GM20431 (cell line): ENCODE measurements at regions not wholly inside any gene's neighbourhood (a gene's known extent, or its start where the extent isn't known, plus 50 kb on each side); places are given as distances from the start of the nearest gene placed in this dataset.

Source experiments
- in situ Hi-C: fragments of 300-500 bp; cut with MseI, MboI; formaldehyde crosslinking; loops from one replicate; pipeline ENCODE4 v1.15.0; 2020; ENCODE audit warnings: low sequenced_read_pairs; ENCODE audit not compliant: unreplicated experiment

DNA sequence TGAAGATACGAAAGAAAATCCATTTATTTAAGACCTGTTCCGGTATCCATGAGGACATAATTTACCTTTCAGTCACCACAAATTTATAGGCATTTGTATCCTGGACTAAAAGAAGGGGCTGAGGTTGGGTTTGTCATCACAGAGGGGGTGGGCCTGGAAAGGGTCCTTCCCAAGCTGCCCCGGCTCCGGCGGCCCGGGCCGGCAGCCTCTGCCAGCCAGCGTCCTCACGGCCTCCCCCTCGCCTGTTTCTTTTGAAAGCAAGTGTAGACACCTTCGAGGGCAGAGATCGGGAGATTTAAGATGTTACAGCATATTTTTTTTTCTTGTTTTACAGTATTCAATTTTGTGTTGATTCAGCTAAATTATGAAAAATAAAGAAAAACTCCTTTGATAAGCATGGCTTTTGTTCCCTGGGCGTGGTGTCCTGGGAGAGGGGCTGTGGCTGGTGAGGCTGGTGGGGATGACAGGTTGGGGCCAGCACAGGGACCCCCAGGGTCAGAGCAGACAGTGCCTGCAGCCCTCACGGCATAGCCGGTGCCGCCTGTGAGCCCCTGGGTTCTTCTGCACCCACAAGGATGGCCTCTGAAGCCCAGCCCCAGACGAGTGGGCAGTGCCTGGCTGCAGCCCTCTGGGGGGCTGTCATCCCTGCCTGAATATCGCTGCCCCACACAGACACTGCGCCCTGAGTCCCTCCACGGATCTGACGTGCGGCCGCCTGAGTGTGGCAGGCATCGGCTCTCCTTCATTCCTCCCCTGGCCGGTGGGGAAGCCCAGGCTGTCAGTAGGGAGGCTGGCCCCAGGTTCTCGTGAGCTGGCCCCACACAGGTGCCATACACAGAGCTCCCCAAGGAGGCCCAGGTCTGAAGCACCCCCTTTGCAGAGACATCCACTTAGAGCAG, 1075.9 kb downstream of the BRD1 start:
- in situ Hi-C loops, result no loop called here

DNA sequence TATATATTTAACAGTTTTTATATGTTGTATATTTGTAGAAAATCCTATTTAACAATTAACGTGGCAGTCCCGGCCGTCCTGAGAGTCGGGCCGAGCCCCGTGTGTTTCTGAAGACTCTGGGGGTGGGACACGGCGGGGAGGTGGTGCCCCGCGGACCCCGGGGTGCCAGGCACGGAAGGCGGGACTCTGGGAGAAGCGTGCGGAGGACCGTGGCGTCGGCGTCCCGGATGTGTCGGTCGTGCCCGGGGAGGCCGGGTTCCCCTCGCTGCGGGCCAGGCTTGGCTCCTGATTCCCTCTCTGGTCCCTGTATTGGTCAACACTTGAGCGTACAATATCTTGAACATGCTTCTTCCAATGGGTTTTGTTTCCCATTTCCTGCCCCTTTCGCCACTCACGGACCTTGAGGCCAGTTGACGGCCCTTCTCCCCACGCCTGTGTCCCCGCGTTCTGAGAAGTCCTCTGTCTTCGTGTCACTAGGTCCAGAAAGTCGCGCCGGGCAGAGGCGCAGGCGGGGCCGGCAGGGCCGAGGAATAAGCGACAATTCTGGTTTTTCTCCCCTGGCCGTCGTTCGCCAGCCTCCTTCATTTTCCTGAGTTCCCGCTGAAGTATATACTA, 1076.7 kb downstream of the BRD1 start:
- in situ Hi-C loops, result no loop called here

DNA sequence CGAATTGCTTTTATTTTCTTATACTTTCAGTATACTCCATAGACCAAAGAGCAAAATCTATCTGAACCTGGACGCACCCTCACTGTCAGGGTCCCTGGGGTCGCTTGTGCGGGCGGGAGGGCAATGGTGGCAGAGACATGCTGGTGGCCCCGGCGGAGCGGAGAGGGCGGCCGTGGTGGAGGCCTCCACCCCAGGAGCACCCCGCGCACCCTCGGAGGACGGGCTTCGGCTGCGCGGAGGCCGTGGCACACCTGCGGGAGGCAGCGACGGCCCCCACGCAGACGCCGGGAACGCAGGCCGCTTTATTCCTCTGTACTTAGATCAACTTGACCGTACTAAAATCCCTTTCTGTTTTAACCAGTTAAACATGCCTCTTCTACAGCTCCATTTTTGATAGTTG, 1077.4 kb downstream of the BRD1 start:
- in situ Hi-C loops, result no loop called here

DNA sequence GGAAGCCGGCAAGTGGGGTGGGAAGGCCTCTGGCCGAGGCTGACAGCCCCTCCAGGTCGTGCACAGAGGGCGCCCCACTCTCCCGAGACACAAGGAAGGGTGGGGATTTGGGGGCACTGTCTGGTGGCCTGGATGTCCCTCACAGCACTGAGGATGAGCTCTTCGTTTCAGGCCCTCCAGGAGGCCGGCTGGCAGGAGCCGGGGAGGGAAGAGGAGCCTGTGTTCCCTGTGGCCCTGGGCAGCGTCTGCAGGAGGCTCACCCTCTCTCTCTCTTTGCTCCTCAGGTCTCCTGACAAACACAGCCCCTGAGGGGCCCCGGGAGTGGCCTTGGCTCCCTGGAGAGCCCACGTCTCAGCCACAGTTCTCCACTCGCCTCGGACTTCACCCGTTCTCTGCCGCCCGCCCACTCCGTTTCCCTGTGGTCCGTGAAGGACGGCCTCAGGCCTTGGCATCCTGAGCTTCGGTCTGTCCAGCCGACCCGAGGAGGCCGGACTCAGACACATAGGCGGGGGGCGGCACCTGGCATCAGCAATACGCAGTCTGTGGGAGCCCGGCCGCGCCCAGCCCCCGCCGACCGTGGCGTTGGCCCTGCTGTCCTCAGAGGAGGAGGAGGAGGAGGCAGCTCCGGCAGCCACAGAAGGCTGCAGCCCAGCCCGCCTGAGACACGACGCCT, 1078.0 kb downstream of the BRD1 start:
- in situ Hi-C loops, result no loop called here

DNA sequence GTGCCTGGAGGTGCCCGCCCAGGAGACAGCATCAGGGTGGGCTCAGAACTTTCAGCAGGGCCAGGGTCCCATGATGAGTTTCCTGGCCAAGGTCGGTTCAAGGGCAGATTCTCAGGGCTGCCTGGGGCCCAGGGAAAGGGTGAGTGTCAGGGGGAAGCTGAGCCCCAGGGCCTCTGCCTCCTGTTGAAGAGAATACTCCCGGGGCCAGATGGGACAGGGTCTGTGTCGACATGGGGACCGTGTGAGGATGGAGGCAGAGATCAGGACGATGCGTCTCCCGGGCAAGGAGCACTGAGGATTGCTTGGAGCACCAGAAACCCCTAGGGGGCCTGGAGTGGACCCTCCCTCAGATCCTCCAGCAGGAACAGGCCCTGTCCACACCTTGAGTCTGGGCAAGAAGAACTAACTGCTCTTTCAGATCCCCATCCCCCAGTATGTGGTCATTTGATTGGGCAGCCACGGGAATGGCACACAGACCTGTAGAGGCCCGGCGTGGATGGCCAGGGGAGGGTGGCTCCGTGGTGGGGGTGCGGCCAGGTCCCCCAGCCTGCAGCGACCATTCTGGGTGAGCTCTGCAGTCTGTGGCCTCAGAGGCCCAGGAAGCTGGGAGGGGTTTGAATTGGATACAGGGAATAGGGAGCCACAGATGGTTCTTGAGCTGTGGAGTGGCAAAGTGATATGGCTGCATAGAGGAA, 1078.7 kb downstream of the BRD1 start:
- in situ Hi-C loops, result no loop called here

DNA sequence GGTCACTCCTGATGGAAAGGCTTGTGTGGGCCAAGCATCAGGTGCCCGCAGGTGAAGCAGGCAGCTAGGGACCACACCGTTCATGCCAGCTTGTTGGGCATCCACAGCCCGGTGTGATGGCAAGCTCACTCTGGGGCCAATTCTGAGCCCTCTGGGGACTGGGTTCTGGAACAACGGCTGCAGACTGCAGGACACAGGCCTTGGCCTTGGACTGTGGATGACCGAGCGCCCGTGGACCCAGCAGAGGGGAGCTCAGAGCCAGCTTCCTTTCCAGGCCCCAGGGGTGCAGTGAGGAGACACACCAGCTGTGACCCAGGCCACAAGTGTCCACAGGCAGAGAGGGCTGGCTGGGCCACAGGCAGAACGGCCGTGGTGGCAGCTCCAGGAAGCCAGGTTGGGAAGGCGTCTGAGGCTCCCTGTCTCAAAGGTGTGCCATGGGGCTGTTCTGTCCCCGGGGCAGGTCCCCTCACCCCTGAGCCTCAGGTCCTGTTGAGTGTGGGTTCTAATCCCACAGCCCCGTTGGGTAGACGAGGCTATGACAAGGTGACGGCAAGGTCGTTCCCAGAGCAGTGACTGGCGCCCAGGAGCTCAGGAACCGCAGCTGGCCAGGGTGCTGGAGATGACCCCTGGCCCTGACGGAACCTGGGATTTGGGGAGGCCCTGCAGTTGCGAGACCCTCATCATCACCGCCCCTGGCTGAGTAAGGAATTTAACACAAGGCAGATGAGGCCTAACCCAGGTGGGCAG, 1079.4 kb downstream of the BRD1 start:
- in situ Hi-C loops, result no loop called here

DNA sequence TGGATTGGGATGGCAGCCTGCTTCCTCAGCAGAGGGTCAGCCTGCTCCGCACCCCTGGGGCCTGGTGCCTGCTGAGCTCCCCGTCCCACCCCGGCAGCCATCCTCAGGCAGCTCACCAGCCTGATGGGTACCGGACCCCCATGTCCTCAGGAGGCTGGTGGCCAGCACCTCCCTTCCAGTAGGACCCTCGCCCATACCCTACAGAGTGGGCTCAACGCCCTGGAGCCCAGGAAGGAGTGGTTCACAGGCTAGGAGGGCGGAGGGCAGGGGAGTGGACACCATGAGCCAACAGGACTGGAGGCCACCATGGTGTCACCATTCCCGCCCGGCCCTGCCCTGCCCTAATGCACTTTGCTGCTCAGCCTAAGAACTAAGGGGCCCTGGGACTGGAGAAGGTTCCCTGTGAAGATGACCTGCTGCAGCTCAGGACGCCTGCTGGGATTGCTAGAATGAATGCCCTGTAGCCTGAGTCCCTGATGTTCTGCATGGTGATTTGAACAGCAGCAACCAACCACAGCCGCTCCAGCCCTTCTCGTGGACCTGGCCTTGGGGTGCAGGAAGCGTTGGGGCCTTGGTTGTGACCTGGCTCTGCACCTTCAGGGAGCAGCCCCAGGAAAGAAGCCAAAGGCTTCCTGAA, 1080.8 kb downstream of the BRD1 start:
- in situ Hi-C loops, result no loop called here

DNA sequence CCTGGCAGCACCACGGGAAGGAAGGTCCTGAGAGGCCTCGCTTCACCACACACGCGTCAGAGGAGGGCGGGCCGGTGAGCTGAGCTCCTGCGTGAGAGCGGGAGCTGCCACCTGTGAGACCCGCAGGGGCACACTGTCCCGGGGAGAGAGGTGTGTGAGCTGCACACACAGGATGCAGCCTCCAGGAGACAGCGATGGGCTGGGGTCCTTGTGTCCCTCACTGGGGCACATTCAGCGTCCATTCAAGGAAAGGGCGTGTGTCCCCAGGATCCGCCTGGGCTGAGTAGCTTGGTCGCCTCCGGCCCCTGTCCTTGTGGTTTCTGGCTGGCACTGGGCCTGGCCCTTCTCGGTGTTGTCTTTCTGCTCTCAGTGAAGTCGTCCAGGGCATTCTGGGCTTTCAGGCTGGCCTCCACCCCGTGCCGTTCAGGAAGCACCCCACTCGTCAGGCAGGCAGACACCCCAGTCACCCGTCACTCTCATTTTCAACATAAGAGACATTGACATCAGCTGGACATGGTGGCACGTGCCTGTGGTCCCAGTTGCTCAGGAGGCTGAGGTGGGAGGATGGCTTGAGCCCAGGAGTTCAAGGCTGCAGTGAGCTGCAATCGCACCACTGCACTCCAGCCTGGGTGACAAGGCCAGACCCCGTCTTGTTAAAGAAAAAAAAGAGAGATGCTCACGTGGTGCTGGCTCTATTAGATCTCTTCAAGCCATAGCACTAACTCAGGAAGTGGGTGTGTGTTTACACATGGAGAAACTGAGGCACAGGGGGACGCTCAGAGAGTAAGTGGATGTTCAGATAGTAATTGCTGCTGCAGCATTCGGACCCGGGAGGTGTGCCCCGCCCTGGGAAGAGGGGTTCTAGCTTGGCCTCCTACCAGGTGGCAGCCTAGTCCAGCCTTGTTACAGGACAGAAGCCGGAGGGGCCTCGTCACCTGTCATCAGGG, 1081.6 kb downstream of the BRD1 start:
- in situ Hi-C loops, result no loop called here

DNA sequence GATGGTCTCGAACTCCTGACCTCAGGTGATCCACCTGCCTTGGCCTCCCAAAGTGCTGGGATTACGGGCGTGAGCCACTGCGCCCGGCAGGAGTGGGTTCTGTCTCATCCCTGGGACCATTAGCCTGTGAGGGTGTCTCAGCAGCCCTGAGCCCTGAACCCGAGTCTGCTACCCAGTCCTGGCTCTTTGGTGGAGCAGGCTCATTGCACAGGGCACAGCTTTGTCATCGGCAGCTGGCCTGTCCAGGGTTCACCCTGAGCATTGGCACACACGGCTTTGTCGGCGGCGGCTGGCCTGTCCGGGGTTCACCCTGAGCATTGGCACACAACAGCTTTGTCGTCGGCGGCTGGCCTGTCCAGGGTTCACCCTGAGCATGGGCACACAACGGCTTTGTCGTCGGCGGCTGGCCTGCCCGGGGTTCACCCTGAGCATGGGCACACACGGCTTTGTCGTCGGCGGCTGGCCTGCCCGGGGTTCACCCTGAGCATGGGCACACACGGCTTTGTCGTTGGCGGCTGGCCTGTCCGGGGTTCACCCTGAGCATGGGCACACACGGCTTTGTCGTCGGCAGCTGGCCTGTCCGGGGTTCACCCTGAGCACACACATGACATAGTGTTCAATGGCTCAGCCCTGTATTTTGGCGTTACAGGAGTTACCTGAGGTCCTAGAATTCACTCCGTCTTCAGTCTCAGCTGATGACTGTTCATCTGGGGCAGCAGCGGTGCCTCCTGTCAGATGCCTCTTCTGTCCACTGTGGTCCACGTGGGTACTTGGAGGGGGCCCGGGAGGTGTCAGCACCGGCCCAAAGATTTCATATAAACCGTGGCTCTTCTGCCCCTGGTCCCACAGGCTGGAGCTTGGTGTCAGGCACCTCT, 1082.5 kb downstream of the BRD1 start:
- in situ Hi-C loops, result no loop called here

DNA sequence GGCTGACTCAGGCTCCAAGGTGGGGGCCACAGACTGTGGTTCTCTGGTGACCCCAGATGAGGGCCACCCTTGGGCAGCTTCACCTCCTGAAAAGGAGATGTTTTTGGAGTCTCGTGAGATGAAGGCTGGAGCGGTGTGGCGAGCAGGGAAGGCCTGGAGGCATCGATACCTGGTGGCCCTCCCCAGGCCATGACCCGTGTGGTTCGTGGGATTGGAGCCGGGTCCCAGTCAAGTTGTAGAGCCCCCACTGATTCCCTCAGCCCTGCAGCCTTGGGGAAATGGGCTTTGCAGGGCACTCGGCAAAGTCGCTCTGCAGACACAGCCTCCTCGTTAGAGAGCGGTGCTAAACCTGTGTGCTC, 1083.4 kb downstream of the BRD1 start:
- in situ Hi-C loops, result no loop called here

DNA sequence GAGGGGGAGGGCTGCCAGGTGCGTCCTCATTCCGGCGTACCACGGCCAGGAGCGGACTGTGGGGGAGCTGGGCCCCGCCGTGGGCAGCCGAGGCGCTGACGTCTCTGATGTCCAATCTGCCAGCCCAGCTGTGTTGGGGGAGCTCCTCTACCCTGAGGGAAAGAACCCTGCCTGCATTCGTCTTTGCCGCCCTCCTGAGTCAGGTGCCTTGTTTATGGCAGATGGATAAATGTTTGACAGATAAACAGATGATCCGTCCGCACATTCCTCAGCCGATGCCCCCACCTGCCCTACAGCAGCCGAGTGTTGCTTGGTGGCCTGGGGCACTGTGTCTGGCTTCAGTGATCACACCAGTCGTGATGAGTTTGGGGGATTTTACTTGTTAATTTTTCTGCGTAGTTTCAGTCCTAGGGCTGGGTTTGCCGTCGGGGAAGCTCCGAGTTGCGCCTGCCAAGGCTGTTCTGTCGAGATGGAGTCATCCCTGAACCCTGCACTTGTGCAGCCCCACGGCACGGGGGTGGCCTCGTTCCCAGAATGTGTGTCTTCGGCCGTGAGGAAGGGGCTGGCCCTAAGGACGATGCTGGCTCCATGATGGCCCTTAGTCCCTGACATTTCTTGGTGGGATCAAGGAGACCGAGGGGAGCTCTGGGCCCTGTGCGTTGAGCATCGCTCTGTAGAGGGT, 1083.9 kb downstream of the BRD1 start:
- in situ Hi-C loops, result no loop called here

DNA sequence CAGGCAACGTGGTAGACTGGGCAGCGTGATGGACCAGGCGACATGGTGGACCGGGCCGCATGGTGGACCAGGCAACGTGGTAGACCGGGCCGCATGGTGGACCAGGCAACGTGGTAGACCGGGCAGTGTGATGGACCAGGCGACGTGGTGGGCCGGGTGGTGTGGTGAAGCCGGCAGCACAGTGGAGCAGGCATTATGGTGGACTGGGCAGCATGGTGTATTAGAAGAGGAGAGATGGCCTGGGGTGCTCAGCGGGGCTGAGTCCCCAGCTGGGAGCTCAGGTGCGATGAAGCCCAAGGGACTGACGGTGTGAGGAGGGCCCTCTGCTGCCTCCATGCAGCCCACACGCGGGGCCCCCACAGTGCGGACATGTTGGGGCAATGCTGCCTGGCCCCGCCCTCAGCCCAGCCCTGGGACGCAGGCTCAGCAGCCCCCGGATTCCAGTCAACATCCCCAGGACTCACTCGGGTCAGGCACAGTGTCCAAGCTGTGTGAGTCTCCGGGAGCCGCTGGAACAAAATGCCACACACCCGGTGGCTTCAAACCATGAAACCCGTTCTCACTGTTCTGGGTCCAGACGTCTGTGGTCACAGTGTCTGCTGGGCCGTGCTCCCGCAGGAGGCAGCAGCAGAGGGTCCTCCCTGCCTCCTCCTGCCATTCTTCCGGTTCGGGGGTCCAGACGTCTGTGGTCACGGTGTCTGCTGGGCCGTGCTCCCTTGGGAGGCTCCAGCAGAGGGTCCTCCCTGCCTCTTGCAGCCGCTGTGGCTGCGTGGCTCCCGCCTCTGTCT, 1084.9 kb downstream of the BRD1 start:
- in situ Hi-C loops, result no loop called here

DNA sequence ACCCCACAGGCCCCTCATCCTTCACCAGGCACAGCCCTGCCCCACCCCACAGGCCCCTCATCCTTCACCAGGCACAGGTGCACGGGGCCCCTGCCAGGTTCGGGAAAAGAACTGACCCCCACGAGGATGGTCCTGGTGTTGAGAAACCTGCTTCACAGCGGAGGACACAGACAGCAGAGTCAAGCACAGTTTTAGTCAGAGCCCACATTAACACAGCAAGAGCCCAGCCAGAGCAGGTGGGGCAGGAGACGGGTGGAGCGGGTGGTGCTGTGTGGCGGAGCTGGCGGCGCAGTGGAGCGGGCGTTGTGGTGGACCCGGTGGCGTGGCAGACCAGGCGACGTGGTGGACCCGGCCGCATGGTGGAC, 1085.5 kb downstream of the BRD1 start:
- in situ Hi-C loops, result no loop called here

DNA sequence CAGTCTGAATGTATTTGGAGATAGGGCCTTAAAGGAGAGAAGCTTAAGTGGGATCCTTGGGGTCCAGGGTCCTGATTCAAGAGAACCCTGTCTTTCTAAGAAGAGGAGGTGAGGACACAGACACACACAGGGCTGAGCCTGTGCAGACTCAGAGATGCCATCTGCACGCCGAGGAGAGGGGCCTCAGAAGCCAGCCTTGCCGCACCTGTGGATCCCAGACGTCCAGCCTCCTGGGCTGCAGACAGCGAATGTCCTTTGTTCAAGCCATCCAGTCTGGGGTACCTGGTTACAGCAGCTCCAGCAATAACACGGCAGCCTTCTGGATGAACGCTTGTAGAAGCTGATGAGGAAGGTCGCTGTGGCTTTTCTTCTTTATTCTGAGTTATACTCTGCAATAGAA, 1086.1 kb downstream of the BRD1 start:
- in situ Hi-C loops, result no loop called here

DNA sequence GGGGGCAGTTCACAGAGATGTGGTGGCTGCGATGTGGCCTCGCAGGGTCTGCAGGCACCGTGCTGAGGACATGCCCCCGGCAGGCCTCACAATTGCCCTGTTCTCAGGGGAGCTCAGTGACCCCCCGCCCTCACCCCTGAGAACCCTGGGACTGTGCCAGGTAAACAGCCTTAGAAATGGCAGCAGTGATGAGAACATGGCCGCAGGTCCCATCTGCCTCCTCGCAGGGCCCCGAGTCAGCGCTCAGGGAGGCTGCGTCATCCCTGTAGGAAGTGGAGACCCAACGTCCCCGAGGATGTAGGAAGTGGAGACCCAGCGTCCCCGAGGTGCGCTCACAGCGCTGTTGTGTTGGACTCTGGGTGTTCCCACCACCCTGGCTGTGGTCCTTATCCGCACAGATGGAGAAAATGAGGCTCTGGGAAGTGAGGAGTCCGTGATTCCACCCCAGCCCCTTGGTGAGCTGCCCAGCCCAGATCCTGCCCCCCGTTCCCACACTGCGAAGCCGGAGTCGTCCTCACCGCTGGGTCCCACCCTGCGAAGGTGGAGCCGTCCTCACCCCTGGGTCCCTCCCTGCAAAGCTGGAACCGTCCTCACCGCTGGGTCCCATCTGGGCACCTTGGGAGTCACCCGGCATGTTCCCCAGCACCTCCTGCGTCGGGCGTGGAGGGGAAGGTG, 1086.8 kb downstream of the BRD1 start:
- in situ Hi-C loops, result no loop called here
